ENCODE measurements at regions not wholly inside any gene's neighbourhood (a gene's known extent, or its start where the extent isn't known, plus 50 kb on each side); places are given as distances from the start of the nearest gene placed in this dataset.

DNA sequence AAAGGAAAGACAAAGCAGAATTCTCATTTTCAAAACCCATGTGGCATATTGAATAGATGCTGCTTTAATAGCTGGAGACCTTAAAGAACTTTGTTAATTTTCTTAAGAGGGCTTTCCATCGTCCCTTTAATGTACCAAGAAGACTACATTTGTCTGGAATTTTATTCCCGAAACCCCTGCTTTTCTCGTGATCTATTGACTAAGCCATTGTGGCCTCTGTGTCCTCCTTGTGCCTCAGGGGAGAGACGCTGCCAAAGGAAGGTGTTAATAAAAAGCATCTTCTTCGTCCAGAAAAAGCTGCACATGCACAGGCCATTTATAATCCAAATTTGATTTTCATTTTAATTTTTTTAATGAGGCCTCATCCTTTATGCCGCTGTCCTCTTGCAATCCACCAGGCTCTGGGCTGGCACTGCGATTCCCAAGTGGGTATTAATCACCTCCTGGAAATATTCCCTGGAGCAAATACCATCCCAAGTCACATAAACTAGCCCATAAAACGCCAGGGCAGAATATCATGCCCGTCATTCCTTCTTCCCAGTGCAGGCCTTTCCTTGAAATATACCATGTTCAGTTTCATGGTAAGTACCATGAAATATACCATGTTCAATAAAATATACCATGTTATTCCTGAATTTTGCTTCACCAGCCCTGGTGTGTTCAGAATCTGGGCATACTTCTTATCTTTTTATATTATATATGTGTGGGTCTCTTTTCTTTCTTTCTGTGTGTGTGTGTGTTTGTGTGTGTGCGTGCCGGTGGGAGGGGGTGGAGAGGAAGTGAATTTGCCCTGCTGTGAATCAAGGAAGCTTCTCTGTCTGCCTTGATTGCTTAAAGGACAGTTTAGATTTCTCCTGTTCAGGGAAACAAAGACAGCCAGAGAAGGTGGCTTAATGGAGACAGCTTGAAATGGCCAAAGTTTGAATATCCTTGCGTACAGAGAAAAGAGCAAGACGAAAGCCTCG is 147.6 kb downstream of the PHETA1 start:
- no peaks in the 10 kb centered on the region for H3K9me3 ChIP-seq (ENCODE audit: control insufficient read depth, insufficient read depth, low read length)
- no peaks in the 10 kb centered on the region for H3K9me2 ChIP-seq (replicated peaks; ENCODE audit: control insufficient read depth, low read length)
- H3K4me1 ChIP-seq (ENCODE audit: control insufficient read depth, low read length) = no peaks in the 10 kb centered on the region
- no peak overlapping the region for H3K4me3 ChIP-seq (ENCODE audit: low read length)
- no peak overlapping the region for H3K4me2 ChIP-seq (ENCODE audit: low read length)
- H3F3A ChIP-seq (ENCODE audit: control insufficient read depth, insufficient read depth) = no peaks in the 10 kb centered on the region
- no peak overlapping the region for H3K27ac ChIP-seq (ENCODE audit: low read depth, low read length)
- H3K79me2 ChIP-seq (ENCODE audit: control insufficient read depth, low read length) = no peaks in the 10 kb centered on the region
- H3K36me3 ChIP-seq (ENCODE audit: control insufficient read depth, low read length) = no peaks in the 10 kb centered on the region
- TF ChIP-seq, protein P1, sequence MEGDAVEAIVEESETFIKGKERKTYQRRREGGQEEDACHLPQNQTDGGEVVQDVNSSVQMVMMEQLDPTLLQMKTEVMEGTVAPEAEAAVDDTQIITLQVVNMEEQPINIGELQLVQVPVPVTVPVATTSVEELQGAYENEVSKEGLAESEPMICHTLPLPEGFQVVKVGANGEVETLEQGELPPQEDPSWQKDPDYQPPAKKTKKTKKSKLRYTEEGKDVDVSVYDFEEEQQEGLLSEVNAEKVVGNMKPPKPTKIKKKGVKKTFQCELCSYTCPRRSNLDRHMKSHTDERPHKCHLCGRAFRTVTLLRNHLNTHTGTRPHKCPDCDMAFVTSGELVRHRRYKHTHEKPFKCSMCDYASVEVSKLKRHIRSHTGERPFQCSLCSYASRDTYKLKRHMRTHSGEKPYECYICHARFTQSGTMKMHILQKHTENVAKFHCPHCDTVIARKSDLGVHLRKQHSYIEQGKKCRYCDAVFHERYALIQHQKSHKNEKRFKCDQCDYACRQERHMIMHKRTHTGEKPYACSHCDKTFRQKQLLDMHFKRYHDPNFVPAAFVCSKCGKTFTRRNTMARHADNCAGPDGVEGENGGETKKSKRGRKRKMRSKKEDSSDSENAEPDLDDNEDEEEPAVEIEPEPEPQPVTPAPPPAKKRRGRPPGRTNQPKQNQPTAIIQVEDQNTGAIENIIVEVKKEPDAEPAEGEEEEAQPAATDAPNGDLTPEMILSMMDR (IDR thresholded peaks at IDR 0.05; ENCODE audit: low read depth, low read length, poor library complexity, severe bottlenecking) = no peak
- TF ChIP-seq EZH2phosphoT487 (IDR thresholded peaks at IDR 0.05; ENCODE audit: borderline replicate concordance, low read length) = no peak
- no peaks in the 10 kb centered on the region for H4K20me1 ChIP-seq (ENCODE audit: control insufficient read depth, insufficient read depth, low read depth, low read length)
- H3K27me3 ChIP-seq (ENCODE audit: control insufficient read depth, low read length) = no peaks in the 10 kb centered on the region

DNA sequence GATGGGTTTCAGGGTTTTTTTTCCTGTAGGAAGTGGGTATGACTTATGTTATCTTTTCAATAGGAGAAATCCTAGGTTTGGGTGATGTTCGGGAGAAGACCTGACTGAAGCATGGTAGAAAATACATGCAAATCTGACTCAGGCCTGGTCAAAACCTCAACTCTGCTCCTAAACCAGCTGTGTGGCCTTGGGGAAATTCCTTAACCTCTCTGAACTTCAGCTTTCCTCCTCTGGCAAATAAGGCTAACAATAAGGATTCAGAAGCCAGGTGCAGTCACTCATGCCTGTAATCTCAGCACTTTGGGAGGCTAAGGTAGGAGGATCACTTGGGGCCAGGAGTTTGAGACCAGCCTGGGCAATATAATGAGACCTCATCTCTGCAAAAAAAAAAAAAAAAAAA is 148.5 kb downstream of the PHETA1 start:
- Histone ChIP-seq H4K20me1 (ENCODE audit: control insufficient read depth, insufficient read depth, low read depth, low read length) (no peaks in the 10 kb centered on the region), H3F3A (ENCODE audit: control insufficient read depth, insufficient read depth) (no peaks in the 10 kb centered on the region), H3K9me2 (replicated peaks; ENCODE audit: control insufficient read depth, low read length) (no peaks in the 10 kb centered on the region), H3K4me3 (ENCODE audit: low read length) (no peak overlapping the region), H3K4me2 (ENCODE audit: low read length) (no peak overlapping the region), H3K4me1 (ENCODE audit: control insufficient read depth, low read length) (no peaks in the 10 kb centered on the region), H3K27me3 (ENCODE audit: control insufficient read depth, low read length) (no peaks in the 10 kb centered on the region), H3K27ac (ENCODE audit: low read depth, low read length) (no peak overlapping the region), H3K79me2 (ENCODE audit: control insufficient read depth, low read length) (no peaks in the 10 kb centered on the region), H3K36me3 (ENCODE audit: control insufficient read depth, low read length) (no peaks in the 10 kb centered on the region), H3K9me3 (ENCODE audit: control insufficient read depth, insufficient read depth, low read length) (no peaks in the 10 kb centered on the region)
- TF ChIP-seq, protein P1 (IDR thresholded peaks at IDR 0.05; ENCODE audit: low read depth, low read length, poor library complexity, severe bottlenecking) = no peak
- TF ChIP-seq EZH2phosphoT487 (IDR thresholded peaks at IDR 0.05; ENCODE audit: borderline replicate concordance, low read length) = no peak

DNA sequence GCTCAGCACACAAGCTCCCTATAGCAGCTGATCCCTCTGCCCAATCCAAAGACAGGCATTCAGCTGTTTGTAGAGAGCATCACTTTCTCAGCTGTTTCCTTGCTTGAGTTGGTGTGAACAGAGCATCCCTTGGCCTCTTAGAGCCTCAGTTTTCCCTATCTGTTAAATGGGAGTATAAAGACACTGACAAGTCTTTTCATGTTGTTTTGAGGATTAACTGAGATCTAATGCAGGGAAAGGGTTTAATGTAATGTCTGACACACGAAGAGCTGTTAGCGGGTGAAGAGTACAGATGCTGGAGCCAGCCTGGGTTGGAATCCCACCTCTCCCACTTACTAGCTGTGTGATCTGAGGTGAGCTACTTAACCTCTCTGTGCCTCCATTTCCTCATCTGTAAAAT is 149.5 kb downstream of the PHETA1 start:
- Histone ChIP-seq H4K20me1 (ENCODE audit: control insufficient read depth, insufficient read depth, low read depth, low read length) (no peaks in the 10 kb centered on the region), H3K4me1 (ENCODE audit: control insufficient read depth, low read length) (no peaks in the 10 kb centered on the region), H3K36me3 (ENCODE audit: control insufficient read depth, low read length) (no peaks in the 10 kb centered on the region)

More for the DNA sequence above, 149.5 kb downstream of the PHETA1 start:
- Histone ChIP-seq H3K4me3 (ENCODE audit: low read length) (no peak overlapping the region), H3K79me2 (ENCODE audit: control insufficient read depth, low read length) (no peaks in the 10 kb centered on the region), H3F3A (ENCODE audit: control insufficient read depth, insufficient read depth) (no peaks in the 10 kb centered on the region), H3K9me3 (ENCODE audit: control insufficient read depth, insufficient read depth, low read length) (no peaks in the 10 kb centered on the region), H3K27ac (ENCODE audit: low read depth, low read length) (no peak overlapping the region), H3K9me2 (replicated peaks; ENCODE audit: control insufficient read depth, low read length) (no peaks in the 10 kb centered on the region), H3K4me2 (ENCODE audit: low read length) (no peak overlapping the region), H3K27me3 (ENCODE audit: control insufficient read depth, low read length) (no peaks in the 10 kb centered on the region)
- no peak for TF ChIP-seq EZH2phosphoT487 (IDR thresholded peaks at IDR 0.05; ENCODE audit: borderline replicate concordance, low read length)
- TF ChIP-seq, protein P1 (IDR thresholded peaks at IDR 0.05; ENCODE audit: low read depth, low read length, poor library complexity, severe bottlenecking) = no peak
